CD1c-positive myeloid dendritic cell (primary cell): ENCODE measurements at regions not wholly inside any gene's neighbourhood (a gene's known extent, or its start where the extent isn't known, plus 50 kb on each side); places are given as distances from the start of the nearest gene placed in this dataset.

Experiments used
- DNase-seq: peaks from one replicate; pipeline ENCODE4 v3.0.0-alpha.2; 2016; ENCODE audit errors: extremely low spot score

- DNase-seq, result no peak
These were observed 350.7 kb upstream of the DCN start for GRCh38 chr12:91533366-91533765.

DNA sequence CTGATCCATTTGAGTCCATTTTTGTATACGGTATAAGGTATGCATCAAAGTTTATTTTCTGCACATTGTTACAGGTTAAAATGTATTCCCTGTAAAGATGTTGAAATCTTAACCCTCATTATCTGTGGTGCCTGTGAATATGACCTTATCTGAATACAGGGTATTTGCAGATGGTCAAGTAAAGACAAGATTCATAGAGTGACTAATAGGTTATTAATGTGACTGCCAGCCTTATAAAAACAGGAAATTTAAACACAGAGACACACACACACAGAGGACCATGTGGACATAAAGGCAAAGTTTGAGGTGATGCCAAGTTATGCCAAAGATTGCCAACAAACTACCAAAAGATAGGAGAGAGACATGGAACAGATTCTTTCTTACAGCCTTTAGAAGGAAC, 347.2 kb upstream of the DCN start:
- DNase-seq, result no peak

DNA sequence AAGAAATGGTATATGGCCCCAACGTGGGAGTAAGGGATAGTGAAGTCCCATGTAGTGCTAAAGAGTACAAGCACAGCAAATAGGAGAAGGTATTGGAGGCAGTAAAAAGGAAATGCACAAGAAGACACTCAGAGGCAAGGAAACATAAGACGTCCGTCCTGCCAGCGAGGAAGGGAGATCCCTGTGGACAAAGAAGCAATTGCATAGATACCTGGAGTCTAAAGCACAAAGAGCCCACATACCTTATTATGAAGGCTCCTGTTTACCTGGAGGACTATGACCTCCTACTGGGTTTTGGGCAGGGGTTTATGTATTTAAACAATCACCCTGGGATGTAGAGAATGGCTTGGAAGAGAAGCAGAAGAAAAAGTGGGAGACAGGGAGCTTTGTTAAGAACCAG, 341.2 kb upstream of the DCN start:
- no peak for DNase-seq

GRCh38 chr12:91516695-91517047, 334.1 kb upstream of the DCN start:
- no peak for DNase-seq

DNA sequence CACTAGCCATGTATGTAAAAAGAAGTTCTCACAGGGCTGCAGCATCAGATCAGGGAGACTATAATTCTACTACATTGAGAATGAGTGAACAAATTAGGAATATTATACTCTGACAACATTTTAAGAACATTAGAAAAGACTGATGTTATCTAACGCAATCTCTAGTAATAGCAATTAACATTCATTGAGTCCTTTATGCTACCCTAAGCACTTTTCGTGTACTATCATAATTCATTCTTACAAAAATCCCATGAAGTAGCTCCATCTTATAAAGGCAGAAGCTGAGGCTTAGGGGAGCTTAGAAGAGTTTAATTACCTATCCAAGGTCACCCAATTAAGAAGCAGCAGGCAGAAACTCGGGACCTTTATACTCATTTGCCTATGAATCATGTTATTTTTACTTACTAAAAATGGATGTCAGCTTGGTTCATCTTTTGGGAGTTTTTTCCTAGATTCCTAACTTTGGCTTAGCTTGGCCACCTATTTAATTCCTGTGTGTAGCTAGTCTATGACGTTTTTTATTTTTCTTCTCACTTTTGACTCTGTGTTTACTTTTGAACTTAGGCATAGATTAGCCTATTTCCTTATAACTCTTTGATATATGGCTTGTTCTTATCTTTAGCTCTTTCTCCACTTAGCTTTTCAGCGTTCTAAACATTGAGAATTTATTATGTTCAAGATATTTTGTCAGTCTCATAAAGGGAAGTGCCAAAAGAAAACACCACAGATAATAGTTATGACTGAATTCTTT, 333.5 kb upstream of the DCN start:
- no peak for DNase-seq

DNA sequence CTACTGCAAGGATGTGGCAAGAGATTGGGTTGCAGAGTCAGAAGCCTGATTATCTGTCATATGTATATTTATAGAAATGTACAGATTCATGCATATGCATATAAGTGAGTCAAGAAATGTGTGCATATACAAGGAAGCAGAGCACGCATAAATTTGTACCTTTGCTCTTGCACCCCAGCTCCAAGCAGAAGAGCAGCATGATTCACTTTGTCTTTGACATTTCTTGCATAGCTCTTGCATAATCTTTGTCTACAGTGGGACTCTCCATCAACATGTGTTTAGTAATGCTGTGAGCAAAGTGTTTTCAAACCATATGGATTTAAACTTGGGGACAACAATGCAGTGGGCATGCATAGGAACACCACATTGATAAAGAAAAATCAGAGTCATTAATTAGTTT, 330.7 kb upstream of the DCN start:
- no peak for DNase-seq

- no peak for DNase-seq
These were observed 329.3 kb upstream of the DCN start for GRCh38 chr12:91511795-91512420.

DNA sequence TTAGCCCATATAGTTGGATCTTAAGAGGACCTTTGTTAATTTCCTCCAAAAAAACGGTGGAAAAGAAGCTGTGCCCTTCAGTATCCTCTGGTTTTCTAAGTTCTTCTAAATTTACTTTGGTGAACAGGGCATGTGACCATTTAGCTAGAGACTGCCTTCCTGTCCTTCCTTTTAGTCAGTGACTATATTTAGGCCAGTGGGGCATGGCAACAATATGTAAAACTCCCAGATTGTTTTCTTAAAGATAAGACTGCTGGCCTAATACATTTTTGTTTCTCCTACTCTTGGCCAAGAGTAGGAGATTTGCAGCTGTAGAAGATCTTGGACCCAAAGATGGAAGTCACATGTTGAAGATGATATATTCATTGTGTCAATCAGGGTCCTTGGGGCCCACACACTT, 325.1 kb upstream of the DCN start:
- no peak for DNase-seq

GRCh38 chr12:91506452-91506851, 323.8 kb upstream of the DCN start:
- DNase-seq, result no peak

- no peak for DNase-seq
These were observed 322.4 kb upstream of the DCN start for GRCh38 chr12:91505006-91505405.

DNA sequence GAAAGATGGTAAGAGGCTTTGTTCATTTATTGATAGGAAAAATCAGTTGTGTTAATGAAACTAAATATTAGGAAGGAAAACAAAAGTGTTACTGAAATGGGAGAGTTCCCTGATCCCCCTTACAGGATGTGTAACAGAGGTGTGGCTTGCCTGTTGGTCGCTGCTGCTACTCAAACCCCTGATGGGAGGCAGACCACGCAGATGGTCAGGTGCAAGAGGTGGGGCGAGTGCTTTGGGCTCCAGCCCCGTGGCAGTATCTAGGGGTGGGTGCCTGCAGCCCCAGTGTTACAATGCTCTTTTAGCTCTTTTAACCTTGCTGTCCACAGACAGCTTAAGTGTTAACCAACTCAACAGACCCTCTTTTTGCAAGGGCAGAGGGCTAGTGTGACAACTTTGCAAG, 319.6 kb upstream of the DCN start:
- no peak for DNase-seq

- no peak for DNase-seq
These were observed 313.7 kb upstream of the DCN start for GRCh38 chr12:91496337-91496736.

- DNase-seq, result no peak
These were observed 310.7 kb upstream of the DCN start for GRCh38 chr12:91493308-91493707.

- DNase-seq, result no peak
These were observed 310.0 kb upstream of the DCN start for GRCh38 chr12:91492648-91493047.

DNA sequence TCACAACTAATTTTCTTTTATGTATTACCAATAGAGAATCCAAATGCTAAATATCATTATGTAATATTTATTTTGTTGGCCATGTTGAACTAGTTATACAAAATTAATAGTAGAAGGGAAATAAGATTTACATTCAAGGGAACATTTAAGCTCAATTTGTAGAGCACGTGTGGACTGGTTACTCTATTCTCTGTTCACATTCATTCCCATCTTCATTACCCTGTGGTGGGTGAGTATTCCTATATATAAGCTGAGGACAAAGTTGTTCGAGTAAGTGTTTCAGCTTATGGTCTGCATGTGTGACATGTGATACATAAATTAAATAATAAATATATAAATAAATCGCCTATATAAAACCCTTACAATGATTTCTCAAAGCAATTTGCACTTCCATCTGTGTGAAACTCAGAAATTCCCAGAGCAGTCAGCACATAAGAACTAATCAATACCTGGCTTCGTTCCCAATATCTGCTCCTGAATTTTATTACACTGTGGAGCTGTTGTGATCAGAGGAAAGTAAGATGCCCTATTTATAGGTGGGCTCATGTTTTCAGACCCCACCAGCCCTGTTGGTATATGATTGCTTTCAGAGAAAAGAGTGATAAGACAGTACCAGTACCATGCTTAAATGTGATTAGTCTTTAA, 308.2 kb upstream of the DCN start:
- no peak for DNase-seq

GRCh38 chr12:91483471-91483985, 300.9 kb upstream of the DCN start:
- DNase-seq, result no peak

- DNase-seq, result no peak
These were observed 299.6 kb upstream of the DCN start for GRCh38 chr12:91482231-91482630.

DNA sequence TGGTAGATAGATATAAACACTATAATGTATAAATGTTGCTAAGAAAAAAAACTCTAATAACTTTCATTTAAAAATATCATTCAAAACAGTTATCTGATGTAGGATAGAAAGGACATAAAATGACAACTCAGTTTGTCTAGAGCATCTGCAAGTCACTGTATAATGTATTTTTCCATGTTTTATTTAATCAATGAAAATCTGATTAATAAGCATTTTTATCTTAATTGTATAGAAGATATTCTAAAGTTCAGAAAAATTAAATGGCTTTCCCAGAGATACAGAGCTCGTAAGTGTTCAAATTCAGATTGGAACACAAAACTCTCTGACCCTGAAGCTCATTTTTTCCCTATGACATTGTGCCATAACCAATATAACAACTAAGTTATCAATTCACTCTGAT, 295.9 kb upstream of the DCN start:
- DNase-seq, result no peak

DNA sequence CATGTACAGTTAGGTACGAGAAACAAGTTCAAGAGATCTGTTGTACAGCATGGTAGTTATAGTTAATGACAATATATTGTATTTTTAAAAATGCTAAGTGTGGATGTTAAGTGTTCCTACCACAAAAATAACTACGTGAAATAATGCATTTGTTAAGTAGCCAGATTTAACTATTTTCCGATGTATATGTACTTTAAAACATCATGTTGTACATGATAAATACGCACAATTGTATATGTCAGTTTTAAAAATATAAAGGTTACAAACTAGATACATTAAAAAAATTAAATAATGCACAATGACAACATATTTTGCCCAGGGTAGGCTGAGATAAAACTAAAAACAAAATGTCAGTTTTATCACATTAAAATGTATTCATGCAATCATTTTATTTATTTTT, 285.1 kb upstream of the DCN start:
- no peak for DNase-seq

DNA sequence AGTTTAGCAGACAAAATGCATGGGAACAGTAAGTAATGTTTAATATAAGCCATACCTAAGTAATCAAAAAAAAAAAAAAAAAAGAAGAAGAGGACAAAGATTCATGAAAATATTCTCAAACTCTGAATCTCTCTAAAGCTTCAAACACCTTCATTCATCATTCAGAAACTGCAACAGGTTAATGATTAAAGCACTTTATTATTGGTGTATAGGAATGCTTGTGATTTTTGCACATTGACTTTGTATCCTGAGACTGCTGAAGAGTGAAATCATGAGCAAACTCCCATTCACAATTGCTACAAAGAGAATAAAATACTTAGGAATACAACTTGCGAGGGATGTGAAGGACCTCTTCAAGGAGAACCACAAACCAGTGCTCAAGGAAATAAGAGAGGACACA, 278.4 kb upstream of the DCN start:
- DNase-seq, result no peak

GRCh38 chr12:91460469-91460868, 277.9 kb upstream of the DCN start:
- no peak for DNase-seq

DNA sequence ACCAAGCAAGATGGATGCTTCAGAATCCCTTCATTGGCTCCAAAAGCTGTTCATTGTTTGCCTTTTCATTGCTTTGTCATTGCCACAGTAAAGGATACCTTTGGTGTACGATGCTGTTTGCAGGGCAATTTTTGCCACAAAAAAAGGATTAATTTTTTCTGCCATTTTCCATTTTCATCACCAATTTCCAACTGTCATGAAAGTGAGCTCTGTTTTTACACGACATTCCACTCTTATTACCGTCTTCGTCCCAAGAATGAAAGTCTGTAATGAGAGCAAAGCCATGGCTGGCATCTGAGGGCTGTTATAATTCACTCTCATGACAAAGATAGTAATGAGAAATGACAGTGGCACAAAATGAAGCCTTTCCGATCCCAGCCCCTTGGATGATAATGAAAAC, 272.7 kb upstream of the DCN start:
- no peak for DNase-seq

DNA sequence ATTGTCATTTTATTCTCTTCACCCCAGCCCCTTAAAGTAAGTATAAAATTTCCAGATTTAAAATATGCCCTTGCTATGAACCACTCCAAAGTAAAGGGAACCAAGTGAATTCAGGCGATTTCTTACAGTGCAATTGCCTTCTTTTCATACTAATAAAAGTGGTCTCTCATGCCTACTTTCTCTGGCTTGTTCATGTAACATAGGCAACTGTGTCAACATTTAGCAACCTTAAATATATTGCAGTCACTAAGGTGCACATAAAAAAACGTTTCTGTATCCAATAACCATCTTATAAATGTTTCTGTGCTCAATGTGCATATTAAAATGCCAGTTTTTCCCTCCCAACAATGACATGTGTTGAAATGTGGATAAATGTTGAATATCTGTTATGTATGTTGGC, 271.6 kb upstream of the DCN start:
- DNase-seq, result no peak
